ENCODE measurements at regions not wholly inside any gene's neighbourhood (a gene's known extent, or its start where the extent isn't known, plus 50 kb on each side); places are given as distances from the start of the nearest gene placed in this dataset.
"Not testable (repeated sequence)": the region's sequence is repeated elsewhere in the genome, so short reads cannot be mapped to it uniquely, and the experiment has no call there.

DNA sequence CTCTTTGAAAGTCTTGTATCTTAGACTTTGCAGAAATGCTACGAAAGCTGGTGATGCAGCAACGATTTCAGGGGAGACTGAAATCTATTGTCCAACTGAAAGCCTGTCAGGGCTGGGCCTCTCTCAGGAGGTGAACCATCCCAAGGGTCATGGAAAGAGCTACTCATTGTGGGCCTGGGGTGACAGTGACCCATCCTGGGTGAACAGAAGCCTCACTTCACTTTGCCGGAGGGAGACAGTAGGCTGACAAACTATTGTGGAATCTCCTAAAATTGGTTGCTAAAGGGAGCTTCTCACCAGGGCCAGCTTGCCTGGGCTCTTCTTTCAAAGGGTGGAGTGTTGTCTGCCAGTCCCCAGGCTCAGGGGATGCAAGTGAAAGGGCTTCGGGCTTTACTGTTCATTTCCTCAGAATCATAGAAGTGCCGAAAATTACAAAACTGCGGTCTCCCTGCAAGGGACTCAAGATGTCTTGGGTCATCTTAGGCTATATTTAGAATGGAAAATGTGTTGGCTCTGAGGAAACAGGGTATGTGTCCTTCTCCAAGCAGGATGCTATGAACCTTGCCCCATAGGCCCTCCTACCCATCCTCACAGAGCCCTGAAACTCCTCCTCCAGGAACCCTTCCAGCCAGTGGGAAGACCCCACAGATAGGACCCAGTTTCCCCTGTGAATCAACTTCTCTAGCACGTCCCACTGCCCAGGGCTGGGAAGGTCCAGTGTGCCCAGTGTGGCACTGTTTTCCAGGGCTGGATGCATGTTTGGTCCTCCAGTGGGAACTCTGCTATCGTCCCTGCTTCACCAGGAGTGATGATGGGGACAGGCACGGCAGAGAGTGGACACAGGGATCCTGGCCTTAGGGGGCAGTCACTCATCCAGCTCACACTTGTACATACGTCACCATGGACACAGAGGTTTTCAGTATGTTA, 173.4 kb upstream of the PLGLB2 start:
- DNase-seq (ENCODE audit: low read depth): not testable (repeated sequence)

DNA sequence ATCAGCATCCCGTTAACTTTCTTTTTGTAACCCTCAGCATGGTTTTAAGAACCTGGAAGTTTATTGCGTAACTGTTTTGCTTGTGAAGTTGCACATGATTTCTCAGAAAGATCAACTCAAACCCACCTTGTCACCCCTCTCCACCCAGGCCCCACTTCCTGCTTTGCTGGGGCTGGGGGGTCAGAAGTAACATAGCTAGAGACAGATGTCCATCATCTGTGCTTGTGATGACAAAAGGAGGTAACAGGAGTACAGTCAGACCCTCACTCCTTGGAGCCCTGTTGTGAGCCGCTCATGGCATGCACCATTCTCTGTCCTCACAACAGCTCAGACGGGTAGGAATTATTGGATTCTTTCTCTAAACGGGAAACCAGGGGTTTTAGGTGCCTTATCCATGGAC, 172.7 kb upstream of the PLGLB2 start:
- DNase-seq (ENCODE audit: low read depth): not testable (repeated sequence)

DNA sequence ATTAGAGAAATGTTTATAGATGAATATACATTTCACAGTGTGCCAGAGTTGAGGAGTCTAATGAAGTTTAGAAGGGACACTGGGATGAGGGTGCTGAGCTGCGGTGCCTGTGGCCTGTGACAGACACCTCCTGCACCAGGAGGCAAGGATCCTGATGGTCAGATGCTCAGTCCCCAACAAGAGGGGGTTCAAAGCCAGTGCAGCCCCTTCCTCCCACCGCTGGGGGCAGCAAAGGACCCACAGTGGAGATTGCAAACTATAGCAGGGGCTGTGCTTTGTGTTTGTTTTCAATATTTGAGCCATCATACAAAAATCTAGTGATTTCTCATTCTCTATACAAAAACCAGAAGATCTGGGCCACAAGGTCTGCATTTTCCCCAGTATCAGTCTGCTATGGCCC, 170.5 kb upstream of the PLGLB2 start:
- not testable (repeated sequence) for DNase-seq (ENCODE audit: low read depth)

DNA sequence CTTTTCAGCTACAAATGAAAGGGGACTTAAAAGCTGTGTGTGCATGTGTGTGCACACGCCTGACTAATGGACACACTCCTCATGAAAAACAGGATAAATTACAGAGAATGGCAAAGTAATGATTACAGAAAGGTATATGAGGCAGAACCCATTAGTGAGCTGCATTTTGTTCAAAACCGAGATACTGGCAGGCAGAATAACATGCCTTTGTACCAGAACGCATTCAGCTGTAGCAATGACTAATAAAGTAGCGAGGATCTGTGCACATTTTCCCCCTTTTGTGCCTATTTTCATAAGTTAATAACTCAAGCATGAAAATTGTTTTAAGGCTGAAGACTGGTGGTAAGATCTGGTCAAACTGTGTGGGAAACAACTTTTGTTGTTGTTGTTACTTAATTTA, 165.7 kb upstream of the PLGLB2 start:
- not testable (repeated sequence) for DNase-seq (ENCODE audit: low read depth)

DNA sequence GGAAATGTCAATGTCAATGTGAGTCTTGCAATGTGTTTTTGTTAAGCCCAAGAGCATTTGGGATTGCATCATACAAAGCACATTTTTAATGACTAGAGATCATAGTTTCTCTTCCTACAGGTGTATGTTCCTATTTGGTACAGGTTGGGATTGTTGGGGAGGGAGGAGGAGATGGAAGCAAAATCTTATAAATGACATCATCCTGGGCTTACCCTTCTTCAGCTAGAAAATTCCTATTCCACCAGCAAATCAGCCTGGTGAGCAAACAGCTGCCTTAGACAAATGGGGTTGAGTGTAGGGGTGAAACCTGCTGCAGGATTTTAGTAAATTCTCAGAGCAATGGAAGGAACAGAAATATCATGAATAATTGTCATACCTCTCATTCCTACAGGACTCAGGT, 165.3 kb upstream of the PLGLB2 start:
- DNase-seq (ENCODE audit: low read depth): not testable (repeated sequence)

DNA sequence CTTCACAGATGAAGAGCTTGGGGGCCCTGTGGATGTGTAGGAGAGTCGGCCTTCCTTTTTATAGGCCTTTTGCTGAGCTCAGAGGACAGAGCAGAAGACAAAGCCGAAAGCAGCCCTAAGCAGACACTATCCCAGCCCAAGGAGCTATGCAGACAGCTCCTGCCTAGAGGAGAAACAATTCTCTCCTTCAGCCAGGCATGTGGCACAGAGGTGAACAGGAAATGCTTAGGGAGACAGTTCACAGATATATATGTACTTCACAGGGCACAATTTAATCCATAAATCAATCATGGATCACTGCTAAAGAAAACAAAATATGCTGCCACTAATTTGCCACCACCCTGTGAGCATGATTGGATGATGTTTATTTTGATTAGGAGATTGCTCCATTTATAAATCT, 164.5 kb upstream of the PLGLB2 start:
- DNase-seq (ENCODE audit: low read depth): not testable (repeated sequence)

DNA sequence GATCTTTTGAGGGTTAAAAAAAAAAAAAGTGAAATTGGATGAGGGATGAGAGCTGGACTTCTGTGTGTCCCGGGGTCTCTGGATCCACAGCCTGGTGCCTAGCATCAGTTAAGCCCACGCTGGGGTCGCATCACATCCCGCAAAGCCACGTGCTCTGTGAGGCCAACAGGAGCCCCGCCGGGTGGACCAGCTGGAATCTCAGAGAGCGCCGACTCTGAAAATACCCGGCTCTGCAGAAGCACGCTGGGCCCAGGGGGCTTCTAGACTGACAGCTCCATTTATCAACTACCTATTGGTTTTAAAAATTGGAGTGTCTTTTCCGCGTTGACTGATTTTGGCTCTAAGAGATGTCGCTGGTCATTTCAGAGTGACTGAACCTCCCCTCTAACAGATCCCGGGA, 164.1 kb upstream of the PLGLB2 start:
- not testable (repeated sequence) for DNase-seq (ENCODE audit: low read depth)

DNA sequence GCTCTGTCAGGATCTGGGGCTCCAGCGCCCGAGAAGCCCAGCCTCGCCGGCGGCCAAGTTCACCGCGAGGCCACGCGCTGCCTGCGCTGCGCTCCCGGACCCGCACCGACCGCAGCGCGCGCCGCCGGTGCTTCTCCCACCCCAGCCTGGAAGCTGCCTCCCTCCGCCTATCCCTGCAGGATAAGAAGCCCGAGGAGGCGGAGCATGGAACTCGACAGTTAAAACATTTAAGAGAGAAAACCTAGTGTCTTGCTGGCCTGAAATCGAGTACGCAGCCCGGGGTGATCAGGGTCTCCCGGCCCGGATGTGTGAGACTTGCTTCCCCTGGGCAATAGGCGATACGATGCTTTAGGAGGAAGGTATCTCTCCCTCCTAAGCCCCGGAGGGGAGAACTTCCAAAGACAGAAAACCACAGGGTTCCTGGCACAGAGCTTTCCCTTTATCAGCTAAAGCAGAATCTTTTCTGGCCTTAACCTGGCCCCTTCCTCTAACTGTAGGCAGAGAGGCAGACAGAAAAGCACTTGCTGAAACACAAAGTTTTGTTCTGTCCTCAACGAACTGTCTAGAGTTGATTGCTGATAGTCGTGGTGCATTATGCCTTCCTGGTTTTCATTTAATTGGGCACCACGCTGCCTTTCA, 163.5 kb upstream of the PLGLB2 start:
- not testable (repeated sequence) for DNase-seq (ENCODE audit: low read depth)

DNA sequence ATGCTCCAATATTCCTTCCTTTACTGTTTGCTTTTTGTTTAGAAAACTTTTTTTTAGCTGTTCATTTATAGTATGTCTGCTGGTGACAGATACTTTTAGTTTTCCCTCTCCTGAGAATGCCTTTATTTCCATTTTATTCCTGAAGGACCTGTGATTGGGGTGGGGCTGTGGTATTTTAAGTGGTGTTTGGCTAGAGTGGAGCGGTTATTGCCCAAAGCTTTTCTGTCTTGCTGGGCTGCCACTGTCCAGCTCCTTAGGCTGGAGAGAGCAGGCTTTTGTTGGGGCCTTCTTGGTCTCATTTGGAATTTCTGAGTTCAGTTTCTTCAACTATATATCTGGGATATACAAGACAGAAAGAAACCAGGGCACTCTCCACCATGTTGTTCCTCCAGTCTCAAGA, 160.0 kb upstream of the PLGLB2 start:
- DNase-seq (ENCODE audit: low read depth): not testable (repeated sequence)

DNA sequence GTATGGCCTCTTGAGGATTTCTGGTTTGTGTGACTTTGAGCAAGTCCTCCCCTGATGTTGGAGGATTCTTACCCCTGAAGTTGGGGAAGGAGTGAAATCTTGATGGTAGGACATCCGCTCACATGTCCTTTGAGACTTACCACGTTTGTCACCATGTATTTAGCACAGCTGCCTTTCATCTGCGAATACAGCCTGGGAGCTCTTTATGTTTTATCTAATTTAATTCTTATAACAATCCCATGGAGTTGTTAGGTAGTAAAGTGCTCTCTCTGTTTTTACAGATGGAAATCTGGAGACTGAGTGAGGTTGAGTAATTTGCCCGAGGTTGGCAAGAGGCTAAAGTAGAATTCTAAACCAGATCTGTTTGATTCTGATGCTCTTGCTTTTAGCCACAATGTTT, 154.9 kb upstream of the PLGLB2 start:
- not testable (repeated sequence) for DNase-seq (ENCODE audit: low read depth)

DNA sequence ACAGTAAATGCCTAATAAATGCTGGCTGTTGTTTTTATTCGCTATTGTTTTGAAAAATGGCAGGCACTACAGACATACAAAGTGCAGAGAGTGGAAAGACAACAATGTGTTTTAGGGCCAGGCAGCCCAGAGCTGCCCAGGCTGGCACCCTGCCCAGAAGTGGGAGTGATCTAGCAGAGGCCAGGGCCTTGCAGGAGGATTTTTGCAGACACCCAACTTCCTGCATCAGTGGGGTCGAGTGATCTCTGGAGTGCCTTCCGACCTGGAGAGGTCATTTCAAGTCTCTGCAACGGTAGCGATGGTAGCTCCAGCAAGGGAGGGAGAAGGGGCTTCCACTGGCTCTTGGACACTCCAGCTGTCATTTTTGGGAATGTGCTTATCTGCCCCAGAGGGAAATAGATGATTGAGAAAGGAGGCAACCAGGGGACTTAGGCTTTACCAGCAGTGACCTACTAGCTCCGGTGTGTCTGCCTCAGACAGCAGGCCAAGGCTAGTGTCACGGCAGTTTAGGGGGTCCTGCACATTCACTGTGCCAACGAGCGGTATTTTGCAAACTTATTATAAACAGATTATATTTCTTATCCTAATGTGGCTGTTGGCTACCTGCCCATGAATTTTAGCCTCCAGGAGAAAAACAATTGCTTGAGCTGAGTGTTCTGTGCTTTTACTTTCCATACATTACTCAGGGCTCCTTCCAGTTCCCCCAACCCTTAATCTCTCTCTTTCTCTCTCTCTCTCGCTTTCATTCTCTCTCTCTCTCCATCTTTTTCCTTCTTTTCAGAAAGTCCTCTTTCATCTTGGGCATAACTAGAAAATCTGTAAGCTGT, 153.9 kb upstream of the PLGLB2 start:
- DNase-seq (ENCODE audit: low read depth): not testable (repeated sequence)

DNA sequence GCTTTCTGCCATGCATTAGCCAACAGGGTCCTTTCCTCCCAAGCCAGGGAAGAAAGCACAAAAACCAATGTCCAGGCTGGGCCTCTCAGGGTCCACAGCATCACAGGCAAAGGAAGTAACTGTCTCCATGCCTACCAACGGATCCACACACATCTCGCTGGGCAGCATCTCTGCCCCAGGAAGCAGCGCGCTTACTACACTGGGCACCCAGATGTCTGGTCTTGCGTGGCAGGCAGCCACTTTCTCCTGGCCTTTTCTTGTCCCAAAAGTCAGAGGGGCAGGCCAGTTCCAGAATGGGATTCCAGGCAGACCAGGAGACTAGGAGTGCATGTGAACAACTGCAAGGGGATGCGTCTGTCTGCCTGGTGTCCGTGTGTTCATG, 153.3 kb upstream of the PLGLB2 start:
- not testable (repeated sequence) for DNase-seq (ENCODE audit: low read depth)

DNA sequence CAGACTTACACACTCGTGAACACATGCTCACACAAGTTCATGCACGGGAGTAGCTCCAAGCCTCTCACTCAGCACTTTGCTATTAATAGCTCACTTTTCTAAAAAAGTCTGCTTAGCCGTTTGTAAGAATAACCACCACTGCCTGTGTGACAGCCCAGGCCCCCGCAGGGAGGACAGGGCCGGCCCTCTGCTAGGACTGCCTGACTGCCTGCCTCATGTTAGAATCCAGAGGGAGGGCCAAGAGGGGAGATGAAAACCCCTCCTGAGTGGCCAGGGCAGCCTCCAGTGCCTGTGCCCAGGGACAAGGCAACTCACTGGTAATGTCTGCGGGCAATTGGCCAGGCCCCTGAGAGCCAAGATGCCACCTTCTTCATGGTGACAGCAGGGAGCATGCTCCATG, 152.9 kb upstream of the PLGLB2 start:
- not testable (repeated sequence) for DNase-seq (ENCODE audit: low read depth)

DNA sequence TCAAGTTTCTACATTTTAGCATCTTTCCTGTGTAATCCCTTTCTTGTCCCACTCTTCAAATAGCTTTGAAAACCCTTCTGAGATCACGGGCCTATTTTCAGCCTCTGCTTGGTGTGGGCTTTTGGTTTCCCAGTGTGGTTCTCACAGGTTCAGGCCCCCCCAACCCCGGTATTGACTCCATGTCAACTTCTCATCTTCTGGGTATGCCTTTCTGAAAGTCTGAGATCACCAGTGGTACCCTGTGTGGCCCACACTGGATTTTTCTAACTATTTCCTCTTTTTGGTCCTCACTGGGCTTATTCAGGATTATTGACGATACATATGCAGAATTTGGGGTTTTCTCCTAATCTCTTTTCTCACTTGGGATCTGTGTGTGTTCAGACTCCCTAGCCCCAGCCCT, 146.9 kb upstream of the PLGLB2 start:
- DNase-seq (ENCODE audit: low read depth): not testable (repeated sequence)

DNA sequence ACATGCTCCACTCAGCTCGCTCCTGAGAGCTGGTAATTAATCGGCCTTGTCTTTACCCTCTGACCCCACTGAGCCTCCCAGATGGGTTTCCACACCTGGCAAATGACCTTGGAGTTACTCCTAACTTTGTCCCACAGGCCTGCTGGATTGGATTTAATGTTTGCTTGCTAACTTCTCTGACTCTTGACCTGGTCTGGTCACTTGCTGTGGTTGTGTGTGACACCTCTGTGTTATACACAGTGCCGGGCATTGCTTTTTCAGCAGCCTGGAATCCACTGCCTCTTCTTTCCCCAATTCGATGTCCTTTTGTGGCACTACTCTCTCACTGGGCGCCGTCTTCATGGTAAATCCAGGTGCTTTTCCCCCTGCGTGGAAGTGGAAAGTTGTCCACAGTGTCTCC, 145.8 kb upstream of the PLGLB2 start:
- not testable (repeated sequence) for DNase-seq (ENCODE audit: low read depth)

DNA sequence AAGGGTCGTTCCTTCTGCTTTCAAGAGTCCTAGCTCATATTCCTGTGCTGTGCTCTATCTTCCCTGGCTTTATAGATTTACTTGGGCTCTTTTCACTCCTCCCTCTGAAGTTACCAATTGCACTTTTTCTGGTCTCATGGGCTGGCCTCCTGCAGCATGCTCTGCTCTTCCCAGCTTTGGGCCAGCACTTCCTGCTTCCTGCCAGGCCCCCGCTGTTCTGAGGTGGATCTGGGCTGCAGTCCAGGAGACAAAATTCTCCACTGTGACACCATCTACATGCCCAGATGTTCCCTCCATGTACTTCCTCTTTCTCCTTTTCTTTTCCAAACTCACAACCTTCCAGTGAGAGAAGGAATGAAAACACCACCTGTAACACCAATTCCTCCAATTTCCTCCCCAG, 145.2 kb upstream of the PLGLB2 start:
- DNase-seq (ENCODE audit: low read depth): not testable (repeated sequence)

DNA sequence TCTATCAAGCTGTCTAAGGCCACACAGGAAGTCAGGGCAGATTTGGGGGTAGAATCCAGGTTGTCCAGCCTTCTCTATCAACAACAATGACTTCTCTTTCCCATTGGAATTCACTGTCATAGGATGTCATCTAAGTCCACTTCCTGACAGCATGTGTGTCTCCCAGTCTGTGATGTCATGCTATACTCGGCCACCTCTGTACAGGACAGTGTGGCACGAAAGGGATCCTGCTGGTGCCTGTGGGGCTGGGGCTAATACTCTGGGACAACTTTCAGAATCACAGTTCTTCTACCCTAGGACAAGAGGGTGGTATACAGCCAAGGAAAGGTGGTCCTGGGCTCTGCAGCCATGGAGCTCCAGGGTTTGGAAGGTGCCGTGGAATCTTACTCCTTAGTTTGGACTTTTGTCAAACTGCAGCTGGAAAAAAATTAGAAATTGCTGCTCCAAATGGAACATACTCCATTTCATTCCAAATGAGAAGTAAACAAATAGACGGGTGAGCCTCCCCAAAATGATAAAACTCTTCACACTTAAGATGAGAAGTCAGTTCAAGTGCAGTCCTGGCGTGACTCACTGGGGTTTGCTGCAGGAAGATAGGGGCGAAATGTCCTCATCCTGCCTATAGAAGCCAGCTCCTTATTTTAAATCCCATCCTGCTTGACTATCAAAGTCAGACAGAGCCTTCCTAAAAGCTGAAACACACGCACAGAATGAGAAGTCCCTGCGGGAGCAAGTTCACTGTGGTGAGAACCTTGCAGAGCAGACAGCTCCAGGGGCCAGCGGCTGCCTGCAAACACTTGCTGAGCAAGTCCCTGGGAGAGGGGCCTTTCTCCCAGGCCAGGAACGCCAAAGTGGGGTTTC, 144.2 kb upstream of the PLGLB2 start:
- not testable (repeated sequence) for DNase-seq (ENCODE audit: low read depth)

DNA sequence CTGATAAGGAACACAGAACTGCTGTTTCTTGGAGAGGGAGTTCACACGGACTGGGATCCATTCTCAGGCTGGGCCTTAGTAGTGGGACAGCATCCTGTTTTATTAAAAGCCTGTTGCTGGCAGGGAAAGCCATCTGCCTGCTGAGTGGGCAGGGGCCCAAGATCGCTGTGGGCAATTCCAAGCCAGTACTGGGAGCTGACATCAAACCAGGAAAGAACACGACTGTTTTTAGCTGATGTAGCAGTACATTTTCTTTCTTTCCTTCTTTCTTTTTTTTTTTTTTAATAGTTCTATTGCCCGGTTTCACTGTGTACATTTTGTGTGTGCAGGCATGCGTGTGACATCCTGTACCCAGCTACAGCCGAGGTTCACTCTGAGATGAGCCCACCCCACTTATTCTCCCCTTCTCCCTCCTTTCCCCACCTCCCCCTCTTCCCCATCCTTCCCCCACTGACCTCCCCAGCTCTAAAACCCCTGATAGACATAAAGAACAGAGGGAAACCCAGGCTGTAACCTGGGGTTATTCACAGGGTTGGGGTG, 143.5 kb upstream of the PLGLB2 start:
- DNase-seq (ENCODE audit: low read depth): not testable (repeated sequence)

DNA sequence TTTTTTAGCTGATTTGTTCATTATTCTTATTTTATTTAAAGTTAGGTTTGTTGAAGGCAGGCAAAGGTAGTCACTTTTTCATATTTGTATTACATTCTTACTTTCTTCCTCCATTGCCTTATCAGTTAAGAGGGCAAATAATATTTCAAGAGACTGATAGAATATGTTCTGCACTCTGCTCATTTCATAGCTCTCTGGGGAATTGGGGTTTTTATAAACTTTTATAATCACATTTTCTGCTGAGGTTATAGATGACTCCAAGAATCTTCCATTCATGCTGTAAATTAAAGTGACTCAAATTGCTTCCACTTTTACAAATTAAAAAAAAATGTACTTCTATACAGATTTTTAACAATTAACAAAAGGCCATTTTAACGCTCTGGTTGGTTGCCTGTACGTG, 142.9 kb upstream of the PLGLB2 start:
- not testable (repeated sequence) for DNase-seq (ENCODE audit: low read depth)

DNA sequence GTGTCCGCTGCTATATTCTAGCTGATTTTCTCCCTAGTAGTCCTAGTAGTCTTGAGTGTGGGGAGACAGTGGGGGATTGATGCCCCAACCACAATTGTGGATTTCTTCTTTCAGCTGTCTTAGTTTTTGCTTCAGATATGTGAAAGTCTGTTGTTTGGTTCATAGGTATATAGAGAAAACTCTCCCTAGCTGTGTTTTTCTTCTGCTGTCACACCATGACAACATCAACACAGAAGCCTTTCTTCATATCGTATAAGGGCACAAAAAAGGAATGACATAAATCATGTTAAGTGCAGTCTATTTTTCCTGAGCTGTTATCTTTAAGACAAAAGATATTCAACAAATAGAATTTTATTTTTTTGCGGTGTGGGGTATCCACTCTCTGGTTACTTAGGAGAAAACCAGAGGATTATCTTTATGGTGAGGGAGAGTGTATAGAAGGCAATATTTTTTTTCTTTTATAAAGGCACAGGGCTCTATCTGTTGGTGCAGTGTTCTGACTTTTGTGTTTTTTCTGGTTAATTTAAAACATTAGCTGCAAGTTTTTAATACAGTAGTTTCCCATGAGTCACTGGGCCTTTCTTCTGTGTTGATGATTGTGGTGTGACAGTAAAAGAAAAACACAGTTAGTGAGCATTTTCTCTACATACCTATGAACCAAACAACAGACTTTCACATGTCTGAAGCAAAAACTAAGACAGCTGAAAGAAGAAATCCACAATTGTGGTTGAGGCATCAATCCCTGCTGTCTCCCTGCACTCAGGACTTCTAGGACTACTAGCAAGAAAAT, 139.3 kb upstream of the PLGLB2 start:
- not testable (repeated sequence) for DNase-seq (ENCODE audit: low read depth)
